CD4-positive, alpha-beta memory T cell (primary cell): ENCODE measurements at regions not wholly inside any gene's neighbourhood (a gene's known extent, or its start where the extent isn't known, plus 50 kb on each side); places are given as distances from the start of the nearest gene placed in this dataset.
"Not testable (repeated sequence)": the region's sequence is repeated elsewhere in the genome, so short reads cannot be mapped to it uniquely, and the experiment has no call there.

ENCODE experiments used
- CTCF ChIA-PET: fragments of 350-600 bp; sonication (Branson Sonifier 250); formaldehyde crosslinking; loops from one replicate; lab custom pipeline; 2021; ENCODE audit warnings: inconsistent platforms; ENCODE audit not compliant: partially characterized antibody; lab: Charles Lee
- POLR2A ChIA-PET: fragments of 350-600 bp; sonication (Branson Sonifier 250); formaldehyde crosslinking; loops from one replicate; lab custom pipeline; 2021; ENCODE audit not compliant: partially characterized antibody; lab: Charles Lee
- DNase-seq, 5 donors: peaks; one replicate each; pipeline versions ENCODE4 v3.0.0 to v3.0.0-alpha.2; 2020 to 2022; ENCODE audit warnings: mixed read lengths in 1 of 5
- H3K27ac ChIP-seq: one replicate; pipeline ENCODE4 v1.7.0; 2013; ENCODE audit warnings: low read depth, low read length
- H3K27me3 ChIP-seq: 2 replicates; pipeline ENCODE4 v1.7.0; 2013; ENCODE audit warnings: mild to moderate bottlenecking, low read length, moderate library complexity; ENCODE audit not compliant: insufficient read depth
- H3K36me3 ChIP-seq: 2 replicates; pipeline ENCODE4 v1.7.0; 2013; ENCODE audit warnings: mild to moderate bottlenecking, low read length, moderate library complexity; ENCODE audit not compliant: insufficient read depth
- H3K4me1 ChIP-seq: 2 replicates; pipeline ENCODE4 v1.7.0; 2013; ENCODE audit warnings: mild to moderate bottlenecking, low read length, moderate library complexity; ENCODE audit not compliant: insufficient read depth
- H3K4me3 ChIP-seq, 2 donors: one replicate each; pipeline ENCODE4 v1.7.0; 2013; ENCODE audit warnings: low read length in 2 of 2, mild to moderate bottlenecking in 1 of 2
- H3K9me3 ChIP-seq, 2 donors: one replicate each; pipeline ENCODE4 v1.7.0; 2013; ENCODE audit warnings: low read length in 2 of 2, control low read depth in 1 of 2; ENCODE audit not compliant: control insufficient read depth in 1 of 2
- H3K27ac Mint-ChIP-seq, 7 donors: one replicate each; pipeline ENCODE4 v1.8.0; 2020 to 2021; ENCODE audit warnings: mixed read lengths in 7 of 7, mild to moderate bottlenecking in 6 of 7, inconsistent platforms in 3 of 7, moderate library complexity in 3 of 7
- H3K27me3 Mint-ChIP-seq, 2 donors: one replicate each; pipeline ENCODE4 v1.8.0; 2020 to 2021; ENCODE audit warnings: mixed read lengths in 2 of 2
- H3K36me3 Mint-ChIP-seq, 2 donors: one replicate each; pipeline ENCODE4 v1.8.0; 2020 to 2021; ENCODE audit warnings: mixed read lengths in 2 of 2, inconsistent platforms in 1 of 2, mild to moderate bottlenecking in 1 of 2
- H3K4me1 Mint-ChIP-seq, 4 donors: one replicate each; pipeline ENCODE4 v1.8.0; 2020 to 2021; ENCODE audit warnings: mixed read lengths in 4 of 4, mild to moderate bottlenecking in 1 of 4
- H3K4me3 Mint-ChIP-seq, 8 donors: one replicate each; pipeline ENCODE4 v1.8.0; 2020 to 2021; ENCODE audit warnings: mixed read lengths in 8 of 8, mild to moderate bottlenecking in 7 of 8, moderate library complexity in 6 of 8, inconsistent platforms in 3 of 8
- H3K9me3 Mint-ChIP-seq, 8 donors: one replicate each; pipeline ENCODE4 v1.8.0; 2020 to 2021; ENCODE audit warnings: mixed read lengths in 8 of 8, mild to moderate bottlenecking in 5 of 8, inconsistent platforms in 3 of 8, moderate library complexity in 1 of 8
- intact Hi-C: fragments of 100-400 bp; cut with micrococcal nuclease; formaldehyde crosslinking; loops from one replicate; pipeline ENCODE4 v1.15.1; 2023

- Mint-ChIP-seq H3K4me1 (no peaks in the 10 kb centered on the region), H3K27ac (no peak overlapping the region), H3K36me3 (peaks cover 0 to 4% of the 10 kb centered on the region in 2 donors), H3K27me3 (peaks cover 0 to 1% of the 10 kb centered on the region in 2 donors), H3K9me3 (peaks cover 0 to 2% (median 0%) of the 10 kb centered on the region in 8 donors), H3K4me3 (no peak overlapping the region)
- Histone ChIP-seq H3K9me3 (no peaks in the 10 kb centered on the region), H3K27ac (no peak overlapping the region), H3K4me3 (no peak overlapping the region), H3K27me3 (no peaks in the 10 kb centered on the region), H3K4me1 (no peaks in the 10 kb centered on the region), H3K36me3 (no peaks in the 10 kb centered on the region)
- DNase-seq = no peak
- intact Hi-C loops = no loop called here
- ChIA-PET CTCF (no interaction called here), POLR2A (no interaction called here)
Measured at GRCh38 chr1:224559981-224560728, 56.0 kb upstream of the CNIH3 start.

DNA sequence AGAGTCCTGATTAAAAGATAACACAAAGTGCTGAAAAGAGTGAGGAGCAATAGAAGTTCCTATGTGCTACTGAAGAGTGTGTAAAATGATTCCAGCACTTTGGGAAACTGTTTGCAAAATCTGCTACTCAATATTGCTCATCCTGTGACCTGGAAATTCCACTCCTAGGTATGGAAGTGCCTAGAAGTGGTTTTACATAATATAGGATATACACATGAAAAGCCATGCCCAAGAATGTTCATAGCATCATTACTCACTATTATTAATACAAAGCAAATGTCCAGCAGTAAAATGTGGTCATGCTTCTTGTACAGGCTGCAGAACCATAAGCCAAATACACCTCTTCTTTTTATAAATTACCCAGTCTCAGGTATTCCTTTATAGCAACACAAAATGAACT is 53.2 kb upstream of the CNIH3 start:
- H3K36me3 Mint-ChIP-seq, CTCF ChIA-PET, H3K9me3 ChIP-seq: not testable (repeated sequence)

GRCh38 chr1:224563666-224564065 is 52.5 kb upstream of the CNIH3 start:
- no peak for DNase-seq
- Histone ChIP-seq H3K4me1 (no peaks in the 10 kb centered on the region), H3K36me3 (no peaks in the 10 kb centered on the region), H3K4me3 (no peak overlapping the region), H3K27ac (no peak overlapping the region), H3K27me3 (no peaks in the 10 kb centered on the region), H3K9me3 (no peaks in the 10 kb centered on the region)
- POLR2A ChIA-PET = no interaction called here
- H3K9me3 Mint-ChIP-seq = peaks cover 0 to 2% (median 0%) of the 10 kb centered on the region in 8 donors
- intact Hi-C loops = no loop called here
- H3K27ac Mint-ChIP-seq = no peak overlapping the region
- H3K27me3 Mint-ChIP-seq = peaks cover 0 to 1% of the 10 kb centered on the region in 2 donors
- peaks cover 0 to 4% of the 10 kb centered on the region in 2 donors for H3K36me3 Mint-ChIP-seq
- CTCF ChIA-PET = no interaction called here
- no peaks in the 10 kb centered on the region for H3K4me1 Mint-ChIP-seq
- no peak overlapping the region for H3K4me3 Mint-ChIP-seq

More for the DNA sequence above, 53.2 kb upstream of the CNIH3 start:
- H3K27ac Mint-ChIP-seq, DNase-seq, H3K36me3 ChIP-seq, H3K4me3 Mint-ChIP-seq, H3K4me1 ChIP-seq, POLR2A ChIA-PET, H3K27ac ChIP-seq, H3K4me3 ChIP-seq, H3K9me3 Mint-ChIP-seq, H3K27me3 Mint-ChIP-seq, H3K27me3 ChIP-seq, intact Hi-C loops, H3K4me1 Mint-ChIP-seq: not testable (repeated sequence)

GRCh38 chr1:224564454-224565084 is 51.5 kb upstream of the CNIH3 start:
- Mint-ChIP-seq H3K4me1 (no peaks in the 10 kb centered on the region), H3K9me3 (peaks cover 0 to 2% (median 0%) of the 10 kb centered on the region in 8 donors), H3K27ac (no peak overlapping the region), H3K36me3 (peaks cover 0 to 4% of the 10 kb centered on the region in 2 donors), H3K27me3 (peaks cover 0 to 1% of the 10 kb centered on the region in 2 donors), H3K4me3 (no peak overlapping the region)
- Histone ChIP-seq H3K4me1 (no peaks in the 10 kb centered on the region), H3K4me3 (no peak overlapping the region), H3K9me3 (no peaks in the 10 kb centered on the region), H3K27ac (no peak overlapping the region), H3K36me3 (no peaks in the 10 kb centered on the region), H3K27me3 (no peaks in the 10 kb centered on the region)
- ChIA-PET CTCF (no interaction called here), POLR2A (no interaction called here)
- intact Hi-C loops = no loop called here
- no peak for DNase-seq

DNA sequence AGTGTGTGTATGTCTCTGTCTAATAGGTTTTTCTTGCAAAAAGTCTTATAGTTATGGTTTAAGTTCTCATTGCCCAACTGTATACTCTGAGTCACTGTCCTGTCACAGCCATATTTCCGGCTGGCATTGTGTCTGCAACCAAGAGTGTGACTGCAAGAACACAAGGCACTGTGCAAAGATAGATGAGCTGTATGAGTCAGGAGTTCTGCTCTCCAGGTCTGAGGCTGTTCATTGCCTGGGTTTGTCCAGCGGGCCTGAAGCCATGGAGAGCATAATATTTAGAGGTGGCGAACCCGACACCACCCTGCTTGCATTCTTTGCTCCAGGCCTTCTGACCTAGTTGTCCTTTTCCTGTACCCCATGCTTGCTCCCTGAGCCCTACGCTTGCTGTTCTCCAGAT is 50.9 kb upstream of the CNIH3 start:
- Mint-ChIP-seq H3K4me3 (no peak overlapping the region), H3K27ac (peak overlapping the region in 1 of 7 donors; percentile 32), H3K36me3 (peaks cover 0 to 4% of the 10 kb centered on the region in 2 donors), H3K9me3 (peaks cover 0 to 2% (median 0%) of the 10 kb centered on the region in 8 donors), H3K27me3 (peaks cover 0 to 1% of the 10 kb centered on the region in 2 donors), H3K4me1 (no peaks in the 10 kb centered on the region)
- no peaks in the 10 kb centered on the region for H3K4me1 ChIP-seq
- DNase-seq = no peak
- no peak overlapping the region for H3K4me3 ChIP-seq
- POLR2A ChIA-PET = no interaction called here
- H3K27ac ChIP-seq = no peak overlapping the region
- intact Hi-C loops = no loop called here
- no peaks in the 10 kb centered on the region for H3K27me3 ChIP-seq
- no peaks in the 10 kb centered on the region for H3K9me3 ChIP-seq
- no peaks in the 10 kb centered on the region for H3K36me3 ChIP-seq
- CTCF ChIA-PET = no interaction called here

DNA sequence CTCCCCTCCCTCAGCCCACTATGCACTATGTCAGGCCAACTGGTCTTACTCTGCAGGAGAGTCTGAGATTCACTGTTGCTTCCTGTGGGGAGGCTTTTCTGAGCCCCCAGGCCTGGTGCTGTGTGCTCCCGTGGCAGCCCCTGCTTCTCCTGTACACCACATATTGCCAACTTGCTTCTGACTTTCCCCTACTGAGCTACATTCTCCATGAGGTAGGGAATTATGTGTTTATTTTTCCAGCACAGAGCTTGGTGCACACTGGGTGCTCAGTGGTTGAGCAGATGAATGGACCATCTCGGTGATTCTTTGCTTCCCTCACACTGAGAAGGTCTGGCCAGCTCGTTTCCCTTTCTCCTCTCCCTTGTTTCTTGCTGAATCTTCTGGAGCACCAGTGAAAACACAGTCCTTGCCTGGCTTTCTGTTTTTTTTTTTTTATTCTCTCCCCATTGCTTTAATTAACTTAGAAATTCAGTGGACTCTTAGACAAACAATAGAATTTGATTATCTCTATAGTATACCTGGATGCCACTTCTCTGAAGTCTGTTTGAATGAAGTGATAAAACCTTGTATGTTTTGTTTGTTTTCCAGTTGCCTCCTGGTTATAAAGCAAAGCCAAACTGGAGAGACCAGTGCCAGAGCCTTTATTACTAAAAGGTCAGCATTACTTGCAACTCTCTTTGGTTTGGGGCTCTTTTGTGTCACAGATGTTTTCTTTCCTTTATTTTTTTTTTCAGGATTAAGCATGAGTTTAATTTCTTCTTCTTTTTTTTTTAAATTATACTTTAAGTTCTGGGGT is 50.3 kb upstream of the CNIH3 start:
- H3K9me3 ChIP-seq = no peaks in the 10 kb centered on the region
- CTCF ChIA-PET = no interaction called here
- no peak overlapping the region for H3K27ac ChIP-seq
- H3K4me1 ChIP-seq = no peaks in the 10 kb centered on the region
- H3K36me3 Mint-ChIP-seq = peaks cover 0 to 1% of the 10 kb centered on the region in 2 donors
- H3K4me1 Mint-ChIP-seq = no peaks in the 10 kb centered on the region
- H3K4me3 Mint-ChIP-seq = no peak overlapping the region
- no peaks in the 10 kb centered on the region for H3K27me3 ChIP-seq
- POLR2A ChIA-PET = no interaction called here
- peaks cover 0 to under 1% (median 0%) of the 10 kb centered on the region in 8 donors for H3K9me3 Mint-ChIP-seq
- no peaks in the 10 kb centered on the region for H3K36me3 ChIP-seq
- peaks cover 0 to 1% of the 10 kb centered on the region in 2 donors for H3K27me3 Mint-ChIP-seq
- intact Hi-C loops = no loop called here
- H3K4me3 ChIP-seq = no peak overlapping the region
- DNase-seq = no peak
- peak overlapping the region in 1 of 7 donors; percentile 32 for H3K27ac Mint-ChIP-seq
